A549 (cell line): ENCODE measurements at regions not wholly inside any gene's neighbourhood (a gene's known extent, or its start where the extent isn't known, plus 50 kb on each side); places are given as distances from the start of the nearest gene placed in this dataset.

Experiments
- ATAC-seq, 2 experiments: fragments of 200-7000 bp in 1 of 2; fragments of >200 bp in 1 of 2; cut with Nextera tagmentation in 1 of 2; cut with Tn5 transposase in 1 of 2; 3 replicates each; pipeline versions ENCODE4 v1.8.0 to v1.9.1; 2018 to 2020; ENCODE audit warnings: mild to moderate bottlenecking in 1 of 2, moderate library complexity in 1 of 2
- CTCF ChIA-PET: fragments of 300-600 bp; sonication (Branson Sonifier 250); formaldehyde crosslinking; extraction: SDS; loops from one replicate; lab custom pipeline; 2021; ENCODE audit warnings: antibody characterized with exemption, inconsistent platforms; lab: Yijun Ruan, JAX
- POLR2A ChIA-PET: fragments of 350-600 bp; formaldehyde crosslinking; extraction: SDS; loops from one replicate; lab custom pipeline; 2021; ENCODE audit warnings: antibody characterized with exemption, inconsistent platforms; lab: Yijun Ruan, JAX
- DNase-seq, 2 experiments: peaks; one replicate each; pipeline versions ENCODE4 v3.0.0 to v3.0.0-alpha.2; 2011 to 2016; ENCODE audit warnings: low read depth in 1 of 2, low spot score in 1 of 2
- FAIRE-seq: peaks from 2 replicates; lab custom pipeline; 2011; peaks lifted over from hg19 to GRCh38; lab: Jason Lieb, UNC
- H3K27ac ChIP-seq, 2 experiments: fragments of >200 bp; sonication (Bioruptor Twin); formaldehyde crosslinking; 3 replicates each; pipeline ENCODE4 v1.5.1; 2016 to 2017
- H3K4me1 ChIP-seq: fragments of >200 bp; sonication (Bioruptor Twin); formaldehyde crosslinking; 3 replicates; pipeline ENCODE4 v1.6.1; 2016
- H3K4me2 ChIP-seq: fragments of >200 bp; sonication (Bioruptor Twin); formaldehyde crosslinking; 3 replicates; pipeline ENCODE4 v1.6.1; 2016
- H3K4me3 ChIP-seq: fragments of >200 bp; sonication (Bioruptor Twin); formaldehyde crosslinking; 3 replicates; pipeline ENCODE4 v1.5.1; 2016
- H3K9me3 ChIP-seq: fragments of >200 bp; sonication (Bioruptor Twin); formaldehyde crosslinking; 3 replicates; pipeline ENCODE4 v1.6.1; 2016
- CHD2 ChIP-seq: fragments of 150-350 bp; IDR thresholded peaks from 2 replicates; pipeline ENCODE4 v1.6.1; 2014; ENCODE audit warnings: low read length; ENCODE audit not compliant: partially characterized antibody
- FOSL2 ChIP-seq, 2 experiments: fragments of 450-650 bp in 1 of 2; fragments of >200 bp in 1 of 2; sonication (Bioruptor Twin) in 1 of 2; formaldehyde crosslinking; IDR thresholded peaks; 2 replicates each; pipeline versions ENCODE4 v1.5.0 to v1.6.1; 2016 to 2020; ENCODE audit warnings: mild to moderate bottlenecking in 1 of 2, moderate library complexity in 1 of 2
- HDAC2 ChIP-seq: fragments of 200-600 bp; sonication (generic); IDR thresholded peaks from 2 replicates; pipeline ENCODE4 v1.6.1; 2016
- JUN ChIP-seq, 2 experiments: fragments of >200 bp; sonication (Bioruptor Twin); formaldehyde crosslinking; IDR thresholded peaks; 2 replicates in 1 of 2; 3 replicates in 1 of 2; pipeline ENCODE4 v1.6.1; 2016 to 2017
- KDM1A ChIP-seq: fragments of 200-600 bp; sonication (generic); IDR thresholded peaks from 2 replicates; pipeline ENCODE4 v1.6.1; 2016; ENCODE audit warnings: low read depth, mild to moderate bottlenecking
- MYC ChIP-seq: IDR thresholded peaks from 2 replicates; pipeline ENCODE4 v1.6.1; 2012; ENCODE audit warnings: mild to moderate bottlenecking, inconsistent platforms, low read length, improper control_type of control experiment, borderline replicate concordance
- NFE2L2 ChIP-seq: fragments of 150-350 bp; conservative IDR thresholded peaks from 2 replicates; pipeline ENCODE4 v1.6.1; 2014; ENCODE audit warnings: low read length
- NR3C1 ChIP-seq: fragments of >200 bp; sonication (Bioruptor Twin); formaldehyde crosslinking; IDR thresholded peaks from 3 replicates; pipeline ENCODE4 v1.6.1; 2017
- POLR2AphosphoS2 ChIP-seq: conservative IDR thresholded peaks from 2 replicates; pipeline ENCODE4 v1.6.1; 2012; ENCODE audit warnings: low read length, improper control_type of control experiment, inconsistent platforms
- RCOR1 ChIP-seq: fragments of 150-350 bp; IDR thresholded peaks from 2 replicates; pipeline ENCODE4 v1.6.1; 2014; ENCODE audit warnings: antibody characterized with exemption, low read length, low read depth
- TFCP2L1 ChIP-seq: fragments of 250-450 bp; sonication (Bioruptor Pico); IDR thresholded peaks from 2 replicates; pipeline ENCODE4 v1.5.0; 2021; ENCODE audit warnings: mild to moderate bottlenecking
- ZFP36 ChIP-seq: fragments of 450-650 bp; IDR thresholded peaks from 2 replicates; pipeline ENCODE4 v1.6.1; 2014; ENCODE audit warnings: borderline replicate concordance; ENCODE audit not compliant: partially characterized antibody
- ZNF302 ChIP-seq: fragments of 250-450 bp; sonication (Bioruptor Pico); IDR thresholded peaks from 2 replicates; pipeline ENCODE4 v1.9.0; 2021; ENCODE audit warnings: inconsistent platforms, mild to moderate bottlenecking, moderate library complexity
- WGBS: methylation state at CpG from one replicate; pipeline ENCODE4 v1.1.6; 2017; ENCODE audit errors: missing lambda C conversion rate; 5-methylcytosine and 5-hydroxymethylcytosine counted together
- TF ChIP-seq, protein P1 (sequence below): fragments of >200 bp; sonication (Bioruptor Twin); formaldehyde crosslinking; IDR thresholded peaks from 3 replicates; pipeline ENCODE4 v1.6.1; 2016
- TF ChIP-seq, protein P2 (sequence below): fragments of >200 bp; sonication (Bioruptor Twin); formaldehyde crosslinking; IDR thresholded peaks from 3 replicates; pipeline ENCODE4 v1.5.1; 2016
- TF ChIP-seq, protein P3 (sequence below): fragments of 200-600 bp; sonication (generic); IDR thresholded peaks from 2 replicates; pipeline ENCODE4 v1.6.1; 2016; ENCODE audit warnings: antibody characterized with exemption, mild to moderate bottlenecking, moderate library complexity
- TF ChIP-seq, protein P4 (sequence below): IDR thresholded peaks from 2 replicates; pipeline ENCODE4 v1.6.1; 2012
- TF ChIP-seq, protein P5 (sequence below): IDR thresholded peaks from 2 replicates; pipeline ENCODE4 v1.6.1; 2012; ENCODE audit warnings: low read depth, borderline replicate concordance
- TF ChIP-seq, protein P6 (sequence below): fragments of 450-650 bp; IDR thresholded peaks from 2 replicates; pipeline ENCODE4 v1.6.1; 2014; ENCODE audit warnings: antibody characterized with exemption

DNA sequence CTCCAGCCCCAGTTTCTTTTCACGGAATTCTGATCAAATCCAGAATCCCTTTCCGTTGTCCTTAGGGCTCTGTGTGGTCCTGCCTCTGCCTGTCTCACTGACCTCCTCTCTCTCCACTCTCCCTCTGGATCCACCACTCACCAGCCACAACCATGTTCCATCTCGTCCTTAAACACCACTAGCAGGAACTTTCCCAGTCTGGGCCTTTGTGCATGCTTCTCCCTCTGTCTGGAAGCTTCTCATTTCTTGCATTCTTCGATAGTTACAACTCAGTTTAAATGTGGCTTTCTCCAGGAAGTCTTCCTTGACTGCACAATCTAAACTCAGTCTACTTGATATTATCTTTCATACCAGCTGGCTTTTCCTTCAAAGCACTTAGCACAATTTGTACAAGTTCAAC is 117.7 kb upstream of the MSX2 start:
- H3K4me3 ChIP-seq = no peak overlapping the region
- 67% methylated on average over 4 of the region's 4 CpGs for WGBS
- H3K4me1 ChIP-seq = peaks cover 12% of the 10 kb centered on the region; the same call in 2 of the 3 replicates
- 0 out of 6 replicates have a peak overlapping the region, but pooled peaks of 1 of the 2 experiments have one; percentile 10 for H3K27ac ChIP-seq
- ATAC-seq = peak in 1 of 2 experiments; percentile 26; a peak in 1 of 6 replicates
- no peak for FAIRE-seq
- no peak overlapping the region for H3K4me2 ChIP-seq
- POLR2A ChIA-PET = no interaction called here
- TF ChIP-seq ZFP36 (peak; percentile 47), MYC (no peak), JUN (IDR thresholded peaks at IDR 0.05) (no peak), CHD2 (no peak), KDM1A (no peak)
- 0 out of 3 replicates have a peak, but pooled peaks cover 2% of the 10 kb centered on the region for H3K9me3 ChIP-seq
- no peak for DNase-seq
- CTCF ChIA-PET = interaction anchor here (0.9 kb wide), 1 partner anchor 10 kb away, joined by 3 read pairs; no protein-coding TSS in a partner anchor

DNA sequence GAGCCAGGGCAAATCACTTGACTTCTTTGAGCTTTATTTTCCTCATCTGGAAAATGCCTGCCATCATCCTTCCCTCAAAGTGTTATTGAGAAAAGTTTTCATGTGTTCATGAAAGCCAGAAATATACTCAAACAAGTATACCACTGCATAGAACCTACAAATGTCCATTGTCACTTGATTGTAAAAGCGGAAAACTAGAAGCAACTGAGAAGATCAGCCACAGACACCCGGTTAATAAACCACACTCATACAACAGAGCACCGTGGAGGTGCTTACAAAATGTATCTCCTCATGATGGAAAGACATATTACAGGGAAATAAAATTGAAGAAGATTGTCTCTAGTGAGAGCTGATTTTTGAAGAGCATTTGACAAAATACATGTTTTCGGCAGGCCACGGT is 117.2 kb upstream of the MSX2 start:
- TF ChIP-seq FOSL2 (IDR thresholded peaks at IDR 0.05) (no peak), FOSL2 (CRISPR knock-in tag; IDR thresholded peaks at IDR 0.05) (no peak), HDAC2 (no peak), POLR2AphosphoS2 (no peak), RCOR1 (no peak), MYC (no peak), TFCP2L1 (no peak), NR3C1 (no peak), NFE2L2 (no peak), ZNF302 (no peak)
- TF ChIP-seq, protein P1, sequence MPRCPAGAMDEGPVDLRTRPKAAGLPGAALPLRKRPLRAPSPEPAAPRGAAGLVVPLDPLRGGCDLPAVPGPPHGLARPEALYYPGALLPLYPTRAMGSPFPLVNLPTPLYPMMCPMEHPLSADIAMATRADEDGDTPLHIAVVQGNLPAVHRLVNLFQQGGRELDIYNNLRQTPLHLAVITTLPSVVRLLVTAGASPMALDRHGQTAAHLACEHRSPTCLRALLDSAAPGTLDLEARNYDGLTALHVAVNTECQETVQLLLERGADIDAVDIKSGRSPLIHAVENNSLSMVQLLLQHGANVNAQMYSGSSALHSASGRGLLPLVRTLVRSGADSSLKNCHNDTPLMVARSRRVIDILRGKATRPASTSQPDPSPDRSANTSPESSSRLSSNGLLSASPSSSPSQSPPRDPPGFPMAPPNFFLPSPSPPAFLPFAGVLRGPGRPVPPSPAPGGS = no peak
- TF ChIP-seq, protein P2, sequence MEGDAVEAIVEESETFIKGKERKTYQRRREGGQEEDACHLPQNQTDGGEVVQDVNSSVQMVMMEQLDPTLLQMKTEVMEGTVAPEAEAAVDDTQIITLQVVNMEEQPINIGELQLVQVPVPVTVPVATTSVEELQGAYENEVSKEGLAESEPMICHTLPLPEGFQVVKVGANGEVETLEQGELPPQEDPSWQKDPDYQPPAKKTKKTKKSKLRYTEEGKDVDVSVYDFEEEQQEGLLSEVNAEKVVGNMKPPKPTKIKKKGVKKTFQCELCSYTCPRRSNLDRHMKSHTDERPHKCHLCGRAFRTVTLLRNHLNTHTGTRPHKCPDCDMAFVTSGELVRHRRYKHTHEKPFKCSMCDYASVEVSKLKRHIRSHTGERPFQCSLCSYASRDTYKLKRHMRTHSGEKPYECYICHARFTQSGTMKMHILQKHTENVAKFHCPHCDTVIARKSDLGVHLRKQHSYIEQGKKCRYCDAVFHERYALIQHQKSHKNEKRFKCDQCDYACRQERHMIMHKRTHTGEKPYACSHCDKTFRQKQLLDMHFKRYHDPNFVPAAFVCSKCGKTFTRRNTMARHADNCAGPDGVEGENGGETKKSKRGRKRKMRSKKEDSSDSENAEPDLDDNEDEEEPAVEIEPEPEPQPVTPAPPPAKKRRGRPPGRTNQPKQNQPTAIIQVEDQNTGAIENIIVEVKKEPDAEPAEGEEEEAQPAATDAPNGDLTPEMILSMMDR = no peak
- TF ChIP-seq, protein P3, sequence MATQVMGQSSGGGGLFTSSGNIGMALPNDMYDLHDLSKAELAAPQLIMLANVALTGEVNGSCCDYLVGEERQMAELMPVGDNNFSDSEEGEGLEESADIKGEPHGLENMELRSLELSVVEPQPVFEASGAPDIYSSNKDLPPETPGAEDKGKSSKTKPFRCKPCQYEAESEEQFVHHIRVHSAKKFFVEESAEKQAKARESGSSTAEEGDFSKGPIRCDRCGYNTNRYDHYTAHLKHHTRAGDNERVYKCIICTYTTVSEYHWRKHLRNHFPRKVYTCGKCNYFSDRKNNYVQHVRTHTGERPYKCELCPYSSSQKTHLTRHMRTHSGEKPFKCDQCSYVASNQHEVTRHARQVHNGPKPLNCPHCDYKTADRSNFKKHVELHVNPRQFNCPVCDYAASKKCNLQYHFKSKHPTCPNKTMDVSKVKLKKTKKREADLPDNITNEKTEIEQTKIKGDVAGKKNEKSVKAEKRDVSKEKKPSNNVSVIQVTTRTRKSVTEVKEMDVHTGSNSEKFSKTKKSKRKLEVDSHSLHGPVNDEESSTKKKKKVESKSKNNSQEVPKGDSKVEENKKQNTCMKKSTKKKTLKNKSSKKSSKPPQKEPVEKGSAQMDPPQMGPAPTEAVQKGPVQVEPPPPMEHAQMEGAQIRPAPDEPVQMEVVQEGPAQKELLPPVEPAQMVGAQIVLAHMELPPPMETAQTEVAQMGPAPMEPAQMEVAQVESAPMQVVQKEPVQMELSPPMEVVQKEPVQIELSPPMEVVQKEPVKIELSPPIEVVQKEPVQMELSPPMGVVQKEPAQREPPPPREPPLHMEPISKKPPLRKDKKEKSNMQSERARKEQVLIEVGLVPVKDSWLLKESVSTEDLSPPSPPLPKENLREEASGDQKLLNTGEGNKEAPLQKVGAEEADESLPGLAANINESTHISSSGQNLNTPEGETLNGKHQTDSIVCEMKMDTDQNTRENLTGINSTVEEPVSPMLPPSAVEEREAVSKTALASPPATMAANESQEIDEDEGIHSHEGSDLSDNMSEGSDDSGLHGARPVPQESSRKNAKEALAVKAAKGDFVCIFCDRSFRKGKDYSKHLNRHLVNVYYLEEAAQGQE = no peak
- TF ChIP-seq, protein P4, sequence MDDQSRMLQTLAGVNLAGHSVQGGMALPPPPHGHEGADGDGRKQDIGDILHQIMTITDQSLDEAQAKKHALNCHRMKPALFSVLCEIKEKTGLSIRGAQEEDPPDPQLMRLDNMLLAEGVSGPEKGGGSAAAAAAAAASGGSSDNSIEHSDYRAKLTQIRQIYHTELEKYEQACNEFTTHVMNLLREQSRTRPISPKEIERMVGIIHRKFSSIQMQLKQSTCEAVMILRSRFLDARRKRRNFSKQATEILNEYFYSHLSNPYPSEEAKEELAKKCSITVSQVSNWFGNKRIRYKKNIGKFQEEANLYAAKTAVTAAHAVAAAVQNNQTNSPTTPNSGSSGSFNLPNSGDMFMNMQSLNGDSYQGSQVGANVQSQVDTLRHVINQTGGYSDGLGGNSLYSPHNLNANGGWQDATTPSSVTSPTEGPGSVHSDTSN = no peak
- TF ChIP-seq, protein P5, sequence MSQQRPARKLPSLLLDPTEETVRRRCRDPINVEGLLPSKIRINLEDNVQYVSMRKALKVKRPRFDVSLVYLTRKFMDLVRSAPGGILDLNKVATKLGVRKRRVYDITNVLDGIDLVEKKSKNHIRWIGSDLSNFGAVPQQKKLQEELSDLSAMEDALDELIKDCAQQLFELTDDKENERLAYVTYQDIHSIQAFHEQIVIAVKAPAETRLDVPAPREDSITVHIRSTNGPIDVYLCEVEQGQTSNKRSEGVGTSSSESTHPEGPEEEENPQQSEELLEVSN = no peak
- TF ChIP-seq, protein P6, sequence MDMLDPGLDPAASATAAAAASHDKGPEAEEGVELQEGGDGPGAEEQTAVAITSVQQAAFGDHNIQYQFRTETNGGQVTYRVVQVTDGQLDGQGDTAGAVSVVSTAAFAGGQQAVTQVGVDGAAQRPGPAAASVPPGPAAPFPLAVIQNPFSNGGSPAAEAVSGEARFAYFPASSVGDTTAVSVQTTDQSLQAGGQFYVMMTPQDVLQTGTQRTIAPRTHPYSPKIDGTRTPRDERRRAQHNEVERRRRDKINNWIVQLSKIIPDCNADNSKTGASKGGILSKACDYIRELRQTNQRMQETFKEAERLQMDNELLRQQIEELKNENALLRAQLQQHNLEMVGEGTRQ = no peak
- H3K27ac ChIP-seq = no peak overlapping the region
- 93% methylated on average over 5 of the region's 5 CpGs for WGBS
- H3K9me3 ChIP-seq = 0 out of 3 replicates have a peak, but pooled peaks cover 2% of the 10 kb centered on the region
- FAIRE-seq = no peak
- no peak for DNase-seq
- no peak for ATAC-seq
- POLR2A ChIA-PET = no interaction called here
- H3K4me1 ChIP-seq = peaks cover 6% of the 10 kb centered on the region; the same call in 2 of the 3 replicates
- H3K4me3 ChIP-seq = no peak overlapping the region
- CTCF ChIA-PET = interaction anchor here (0.9 kb wide), 1 partner anchor 10 kb away, joined by 3 read pairs; no protein-coding TSS in a partner anchor
- H3K4me2 ChIP-seq = no peak overlapping the region
